Endothelial cell of umbilical vein (primary cell): ENCODE measurements at regions not wholly inside any gene's neighbourhood (a gene's known extent, or its start where the extent isn't known, plus 50 kb on each side); places are given as distances from the start of the nearest gene placed in this dataset.

Experiments used
- BruUV-seq: library from RNA; stranded (reverse); fragments of 400-500 nt; replicated peaks from 2 replicates; lab custom pipeline; 2021; lab: Mats Ljungman, UMichigan
- CTCF ChIA-PET: fragments of 300-600, 350-600 bp; sonication (Branson Sonifier 250); formaldehyde crosslinking; loops from one replicate; lab custom pipeline; 2021; ENCODE audit warnings: antibody characterized with exemption, inconsistent platforms; lab: Charles Lee
- POLR2A ChIA-PET: fragments of 300-600, 350-600 bp; sonication (Branson Sonifier 250); formaldehyde crosslinking; loops from one replicate; lab custom pipeline; 2021; ENCODE audit warnings: antibody characterized with exemption, inconsistent platforms; lab: Charles Lee
- DNase-seq: peaks from one replicate; pipeline ENCODE4 v3.0.0-alpha.2; 2011; ENCODE audit warnings: low read depth, low spot score
- FAIRE-seq: peaks from 2 replicates; lab custom pipeline; 2011; peaks lifted over from hg19 to GRCh38; lab: Jason Lieb, UNC
- H2AFZ ChIP-seq: 2 replicates; pipeline ENCODE4 v1.6.0; 2012; ENCODE audit warnings: low read depth, low read length, control low read depth, inconsistent platforms
- H3K27ac ChIP-seq: 2 replicates; pipeline ENCODE4 v1.5.1; 2011; ENCODE audit warnings: low read depth, mild to moderate bottlenecking, control low read depth, low read length, moderate library complexity; ENCODE audit not compliant: insufficient read depth
- H3K27me3 ChIP-seq, 2 experiments: 2 replicates each; pipeline versions ENCODE4 v1.6.0 to v1.6.1; 2011; ENCODE audit warnings: low read length in 2 of 2, mixed read lengths in 1 of 2; ENCODE audit not compliant: control insufficient read depth in 2 of 2, insufficient read depth in 2 of 2
- H3K36me3 ChIP-seq, 2 experiments: 2 replicates in 1 of 2; 3 replicates in 1 of 2; pipeline ENCODE4 v1.5.1; 2011; ENCODE audit warnings: low read length in 2 of 2, mild to moderate bottlenecking in 1 of 2, moderate library complexity in 1 of 2; ENCODE audit not compliant: control insufficient read depth in 2 of 2, insufficient read depth in 2 of 2; ENCODE audit errors: extremely low read depth in 1 of 2
- H3K4me1 ChIP-seq: 3 replicates; pipeline ENCODE4 v1.5.1; 2011; ENCODE audit warnings: mild to moderate bottlenecking, low read length; ENCODE audit not compliant: control insufficient read depth, insufficient read depth; ENCODE audit errors: extremely low read depth
- H3K4me2 ChIP-seq: 2 replicates; pipeline ENCODE4 v1.6.1; 2011; ENCODE audit warnings: low read length, control low read depth, mixed read lengths; ENCODE audit not compliant: insufficient read depth
- H3K4me3 ChIP-seq, 3 experiments: fragments of 200-600 bp in 1 of 3; sonication (generic), shearing (Covaris generic) in 1 of 3; replicated peaks in 1 of 3; 2 replicates each; pipeline ENCODE4 v1.5.1; 2011 to 2016; ENCODE audit warnings: control low read depth in 3 of 3, low read length in 3 of 3, mild to moderate bottlenecking in 2 of 3, inconsistent platforms in 1 of 3, low read depth in 1 of 3, moderate library complexity in 1 of 3; ENCODE audit not compliant: insufficient read depth in 1 of 3
- H3K79me2 ChIP-seq: 2 replicates; pipeline ENCODE4 v1.6.0; 2012; ENCODE audit warnings: low read length, inconsistent platforms; ENCODE audit not compliant: control insufficient read depth, insufficient read depth
- H3K9ac ChIP-seq: replicated peaks from 2 replicates; pipeline ENCODE3; 2011; ENCODE audit warnings: low read length, control low read depth; ENCODE audit not compliant: insufficient read depth; ENCODE audit errors: extremely low read depth
- H3K9me1 ChIP-seq: replicated peaks from 3 replicates; pipeline ENCODE4 v1.6.0; 2011; ENCODE audit warnings: mild to moderate bottlenecking, low read length; ENCODE audit not compliant: control insufficient read depth, insufficient read depth; ENCODE audit errors: extremely low read depth
- H3K9me3 ChIP-seq: replicated peaks from 2 replicates; pipeline ENCODE4 v1.5.1; 2012; ENCODE audit warnings: low read length, inconsistent platforms; ENCODE audit not compliant: control insufficient read depth, insufficient read depth
- H4K20me1 ChIP-seq: replicated peaks from 2 replicates; pipeline ENCODE3; 2011; ENCODE audit warnings: mild to moderate bottlenecking, low read length; ENCODE audit not compliant: control insufficient read depth, insufficient read depth; ENCODE audit errors: extremely low read depth
- GATA2 ChIP-seq: IDR thresholded peaks from 2 replicates; pipeline ENCODE4 v1.7.0; 2011; ENCODE audit warnings: low read depth, mild to moderate bottlenecking, moderate library complexity, mixed read lengths, low read length; ENCODE audit not compliant: insufficient read length, insufficient read depth
- POLR2AphosphoS5 ChIP-seq: IDR thresholded peaks from 2 replicates; pipeline ENCODE4 v1.6.1; 2012; ENCODE audit warnings: low read depth, mild to moderate bottlenecking, control low read depth, low read length, moderate library complexity; ENCODE audit not compliant: insufficient read depth
- dilution Hi-C: fragments of 300-500 bp; cut with MboI; formaldehyde crosslinking; loops from one replicate; pipeline ENCODE4 v1.15.0; 2019; ENCODE audit warnings: low sequenced_read_pairs; ENCODE audit not compliant: extremely low pct_ligation_motif_present
- intact Hi-C: fragments of 100-400 bp; cut with micrococcal nuclease; formaldehyde crosslinking; loops from one replicate; pipeline ENCODE4 v1.10.0; 2022
- TF ChIP-seq, protein P1 (sequence below): IDR thresholded peaks from 2 replicates; pipeline ENCODE4 v1.6.1; 2011; ENCODE audit not compliant: insufficient read depth, insufficient read length

- Histone ChIP-seq H3K4me1 (no peaks in the 10 kb centered on the region), H3K9me1 (no peaks in the 10 kb centered on the region), H3K4me3 (no peak overlapping the region), H2AFZ (no peak overlapping the region), H3K79me2 (no peaks in the 10 kb centered on the region), H4K20me1 (no peaks in the 10 kb centered on the region), H3K27ac (no peak overlapping the region), H3K9me3 (no peaks in the 10 kb centered on the region), H3K27me3 (no peaks in the 10 kb centered on the region), H3K9ac (no peak overlapping the region), H3K4me2 (no peak overlapping the region), H3K36me3 (no peaks in the 10 kb centered on the region)
- no TSS peak for BruUV-seq
- CTCF ChIA-PET, result no interaction called here
- POLR2A ChIA-PET, result no interaction called here
- FAIRE-seq, result no peak
- TF ChIP-seq, protein P1, sequence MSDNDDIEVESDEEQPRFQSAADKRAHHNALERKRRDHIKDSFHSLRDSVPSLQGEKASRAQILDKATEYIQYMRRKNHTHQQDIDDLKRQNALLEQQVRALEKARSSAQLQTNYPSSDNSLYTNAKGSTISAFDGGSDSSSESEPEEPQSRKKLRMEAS, result no peak
- no peak for TF ChIP-seq GATA2
- no peak for DNase-seq
- intact Hi-C loops (no loop called here), dilution Hi-C loops (no loop called here)
Measured at GRCh38 chr3:76509179-76509830, 530.6 kb upstream of the ROBO2 start.

- no peak overlapping the region for H3K27ac ChIP-seq
- dilution Hi-C loops (no loop called here), intact Hi-C loops (no loop called here)
- H4K20me1 ChIP-seq, result no peaks in the 10 kb centered on the region
- H3K4me3 ChIP-seq, result no peak overlapping the region
- H3K4me2 ChIP-seq, result no peak overlapping the region
- H3K4me1 ChIP-seq, result no peaks in the 10 kb centered on the region
- FAIRE-seq (no peak), DNase-seq (no peak)
- H3K9ac ChIP-seq, result no peak overlapping the region
- no TSS peak for BruUV-seq
- H3K79me2 ChIP-seq, result no peaks in the 10 kb centered on the region
- no peaks in the 10 kb centered on the region for H3K27me3 ChIP-seq
- H3K9me3 ChIP-seq, result no peaks in the 10 kb centered on the region
- POLR2A ChIA-PET, result no interaction called here
- CTCF ChIA-PET, result no interaction called here
- H2AFZ ChIP-seq, result no peak overlapping the region
- no peak for TF ChIP-seq POLR2AphosphoS5
- no peaks in the 10 kb centered on the region for H3K36me3 ChIP-seq
- H3K9me1 ChIP-seq, result no peaks in the 10 kb centered on the region
Measured at GRCh38 chr3:76514836-76515235, 525.1 kb upstream of the ROBO2 start.
